ENCODE measurements at regions not wholly inside any gene's neighbourhood (a gene's known extent, or its start where the extent isn't known, plus 50 kb on each side); places are given as distances from the start of the nearest gene placed in this dataset.

DNA sequence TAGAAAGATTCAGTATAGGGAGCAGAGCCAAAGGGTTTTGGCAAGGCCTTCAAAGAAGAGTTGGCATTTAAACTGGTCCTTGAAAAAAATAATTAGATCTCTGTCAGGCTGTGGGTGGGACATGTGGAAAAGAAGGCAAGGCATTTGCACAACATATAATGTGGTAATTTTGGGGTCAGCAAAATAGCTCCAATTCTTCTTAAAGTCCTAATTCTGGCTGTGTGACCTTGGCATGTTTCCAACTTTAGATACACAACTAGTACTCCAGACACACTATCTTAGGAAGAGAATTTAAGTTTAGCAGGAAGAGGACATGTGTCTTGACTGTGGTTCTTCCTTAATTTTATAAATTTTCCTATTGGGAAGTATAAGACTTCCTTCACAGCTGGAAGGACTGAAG lies 206.3 kb downstream of the PCDH17 start:
- Histone ChIP-seq H3K9me3 (ENCODE audit: low read depth) (no peaks in the 10 kb centered on the region), H3K36me3 (replicated peaks; ENCODE audit: insufficient read depth, low read depth) (no peaks in the 10 kb centered on the region), H3K9me2 (replicated peaks; ENCODE audit: insufficient read depth) (no peaks in the 10 kb centered on the region), H3K79me2 (no peaks in the 10 kb centered on the region), H3K4me3 (no peak overlapping the region), H3K4me2 (no peak overlapping the region), H2AFZ (no peak overlapping the region), H3K27ac (no peak overlapping the region), H3K4me1 (ENCODE audit: insufficient read depth) (no peaks in the 10 kb centered on the region), H3K27me3 (no peaks in the 10 kb centered on the region), H4K20me1 (ENCODE audit: insufficient read depth, poor library complexity, severe bottlenecking) (no peaks in the 10 kb centered on the region)
- TF ChIP-seq EZH2 (IDR thresholded peaks at IDR 0.05; ENCODE audit: borderline replicate concordance) (no peak), EZH2phosphoT487 (IDR thresholded peaks at IDR 0.05; ENCODE audit: low read depth, severe bottlenecking, unreplicated experiment) (no peak)
- TF ChIP-seq, protein P1, sequence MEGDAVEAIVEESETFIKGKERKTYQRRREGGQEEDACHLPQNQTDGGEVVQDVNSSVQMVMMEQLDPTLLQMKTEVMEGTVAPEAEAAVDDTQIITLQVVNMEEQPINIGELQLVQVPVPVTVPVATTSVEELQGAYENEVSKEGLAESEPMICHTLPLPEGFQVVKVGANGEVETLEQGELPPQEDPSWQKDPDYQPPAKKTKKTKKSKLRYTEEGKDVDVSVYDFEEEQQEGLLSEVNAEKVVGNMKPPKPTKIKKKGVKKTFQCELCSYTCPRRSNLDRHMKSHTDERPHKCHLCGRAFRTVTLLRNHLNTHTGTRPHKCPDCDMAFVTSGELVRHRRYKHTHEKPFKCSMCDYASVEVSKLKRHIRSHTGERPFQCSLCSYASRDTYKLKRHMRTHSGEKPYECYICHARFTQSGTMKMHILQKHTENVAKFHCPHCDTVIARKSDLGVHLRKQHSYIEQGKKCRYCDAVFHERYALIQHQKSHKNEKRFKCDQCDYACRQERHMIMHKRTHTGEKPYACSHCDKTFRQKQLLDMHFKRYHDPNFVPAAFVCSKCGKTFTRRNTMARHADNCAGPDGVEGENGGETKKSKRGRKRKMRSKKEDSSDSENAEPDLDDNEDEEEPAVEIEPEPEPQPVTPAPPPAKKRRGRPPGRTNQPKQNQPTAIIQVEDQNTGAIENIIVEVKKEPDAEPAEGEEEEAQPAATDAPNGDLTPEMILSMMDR (IDR thresholded peaks at IDR 0.05; ENCODE audit: poor library complexity) = no peak
- DNase-seq (ENCODE audit: low spot score) = no peak

DNA sequence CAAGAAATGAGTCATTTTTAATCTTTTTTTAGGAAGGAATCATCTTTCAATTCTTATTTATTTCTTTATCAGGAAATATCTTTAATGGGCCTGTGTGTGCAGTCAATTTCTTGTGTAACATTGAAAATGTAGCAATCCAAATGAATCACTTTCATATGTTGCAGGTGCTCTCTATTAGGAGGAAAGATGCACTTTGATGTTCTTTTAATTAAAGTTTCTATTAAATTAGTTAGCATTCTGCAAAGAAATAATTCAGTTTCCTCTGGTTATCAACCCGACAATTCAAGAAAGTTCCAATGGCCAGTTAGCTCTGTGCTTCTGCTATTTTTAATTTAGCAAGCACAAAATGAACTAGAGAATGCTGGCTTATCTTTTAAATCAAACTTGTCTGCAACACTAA lies 212.0 kb downstream of the PCDH17 start:
- Histone ChIP-seq H3K4me2 (no peak overlapping the region), H3K36me3 (replicated peaks; ENCODE audit: insufficient read depth, low read depth) (no peaks in the 10 kb centered on the region), H3K27me3 (no peaks in the 10 kb centered on the region), H3K4me3 (no peak overlapping the region), H3K4me1 (ENCODE audit: insufficient read depth) (no peaks in the 10 kb centered on the region), H4K20me1 (ENCODE audit: insufficient read depth, poor library complexity, severe bottlenecking) (no peaks in the 10 kb centered on the region), H3K27ac (no peak overlapping the region), H3K9me3 (ENCODE audit: low read depth) (no peaks in the 10 kb centered on the region), H3K9me2 (replicated peaks; ENCODE audit: insufficient read depth) (peaks cover 4% of the 10 kb centered on the region), H2AFZ (no peak overlapping the region), H3K79me2 (no peaks in the 10 kb centered on the region)
- TF ChIP-seq, protein P1 (IDR thresholded peaks at IDR 0.05; ENCODE audit: poor library complexity) = no peak
- no peak for TF ChIP-seq EZH2phosphoT487 (IDR thresholded peaks at IDR 0.05; ENCODE audit: low read depth, severe bottlenecking, unreplicated experiment)
- WGBS (ENCODE audit: low lambda C conversion rate, missing lambda C conversion rate) = 90% methylated on average over 1 of the region's 1 CpG
- no peak for DNase-seq (ENCODE audit: low spot score)

DNA sequence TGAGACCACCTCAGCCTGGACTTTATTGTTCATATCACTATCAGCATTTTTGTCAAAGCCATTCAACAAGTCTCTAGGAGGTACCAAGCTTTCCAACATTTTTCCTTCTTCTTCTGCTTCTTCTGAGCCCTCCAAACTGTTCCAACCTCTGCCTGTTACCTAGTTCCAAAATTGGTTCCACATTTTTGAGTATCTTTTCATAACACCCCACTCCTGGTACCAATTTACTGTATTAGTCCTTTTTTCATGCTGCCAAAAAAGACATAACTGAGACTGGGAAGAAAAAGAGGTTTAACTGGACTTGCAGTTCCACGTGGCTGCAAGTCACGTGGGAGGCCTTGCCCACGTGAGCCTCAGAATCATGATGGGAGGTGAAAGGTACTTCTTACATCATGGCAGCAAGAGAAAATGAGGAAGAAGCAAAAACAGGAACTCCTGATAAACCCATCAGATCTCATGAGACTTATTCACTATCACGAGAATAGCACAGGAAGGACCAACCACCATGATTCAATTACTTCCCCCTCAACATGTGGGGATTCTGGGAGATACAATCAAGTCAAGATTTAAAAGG lies 215.1 kb downstream of the PCDH17 start:
- WGBS (ENCODE audit: low lambda C conversion rate, missing lambda C conversion rate) = 88% methylated on average over 4 of the region's 4 CpGs
- TF ChIP-seq EZH2phosphoT487 (IDR thresholded peaks at IDR 0.05; ENCODE audit: low read depth, severe bottlenecking, unreplicated experiment) (no peak), EZH2 (IDR thresholded peaks at IDR 0.05; ENCODE audit: borderline replicate concordance) (no peak)
- TF ChIP-seq, protein P1 (IDR thresholded peaks at IDR 0.05; ENCODE audit: poor library complexity) = no peak

DNA sequence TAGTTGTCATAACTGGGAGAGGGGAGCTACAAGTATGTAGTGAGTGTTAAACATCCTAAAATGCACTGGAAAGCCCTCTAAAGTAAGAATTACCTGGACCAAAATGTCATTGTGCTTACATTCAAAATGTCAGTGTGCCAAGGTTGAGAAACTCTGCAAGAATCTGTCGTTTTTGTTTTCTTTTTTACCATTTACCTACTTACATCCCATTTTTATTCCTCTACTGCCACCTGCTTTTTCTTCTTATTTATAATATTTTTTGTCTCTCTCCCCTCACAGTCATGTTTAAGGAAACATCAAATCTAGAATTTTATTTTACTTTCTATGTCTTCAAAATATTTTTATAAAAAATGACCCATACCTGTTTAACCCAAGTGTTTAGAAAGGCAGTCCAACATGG lies 226.4 kb downstream of the PCDH17 start:
- 56% methylated on average over 1 of the region's 1 CpG for WGBS (ENCODE audit: low lambda C conversion rate, missing lambda C conversion rate)
- H3K36me3 ChIP-seq (replicated peaks; ENCODE audit: insufficient read depth, low read depth) = no peaks in the 10 kb centered on the region
- peaks cover 9% of the 10 kb centered on the region for H3K4me1 ChIP-seq (ENCODE audit: insufficient read depth)
- H3K79me2 ChIP-seq = no peaks in the 10 kb centered on the region
- no peaks in the 10 kb centered on the region for H3K9me2 ChIP-seq (replicated peaks; ENCODE audit: insufficient read depth)
- H3K27ac ChIP-seq = no peak overlapping the region
- no peaks in the 10 kb centered on the region for H3K9me3 ChIP-seq (ENCODE audit: low read depth)
- TF ChIP-seq, protein P1 (IDR thresholded peaks at IDR 0.05; ENCODE audit: poor library complexity) = no peak
- no peak for TF ChIP-seq EZH2phosphoT487 (IDR thresholded peaks at IDR 0.05; ENCODE audit: low read depth, severe bottlenecking, unreplicated experiment)
- TF ChIP-seq EZH2 (IDR thresholded peaks at IDR 0.05; ENCODE audit: borderline replicate concordance) = no peak
- no peaks in the 10 kb centered on the region for H4K20me1 ChIP-seq (ENCODE audit: insufficient read depth, poor library complexity, severe bottlenecking)
- no peak overlapping the region for H2AFZ ChIP-seq
- no peak overlapping the region for H3K4me2 ChIP-seq
- no peak for DNase-seq (ENCODE audit: low spot score)
- H3K27me3 ChIP-seq = no peaks in the 10 kb centered on the region
- no peak overlapping the region for H3K4me3 ChIP-seq

More for the DNA sequence above, 215.1 kb downstream of the PCDH17 start:
- Histone ChIP-seq H3K79me2 (no peaks in the 10 kb centered on the region), H3K27me3 (no peaks in the 10 kb centered on the region), H3K4me3 (no peak overlapping the region), H4K20me1 (ENCODE audit: insufficient read depth, poor library complexity, severe bottlenecking) (no peaks in the 10 kb centered on the region), H3K4me2 (no peak overlapping the region), H3K9me2 (replicated peaks; ENCODE audit: insufficient read depth) (peaks cover 4% of the 10 kb centered on the region), H3K27ac (no peak overlapping the region), H2AFZ (no peak overlapping the region), H3K36me3 (replicated peaks; ENCODE audit: insufficient read depth, low read depth) (no peaks in the 10 kb centered on the region), H3K9me3 (ENCODE audit: low read depth) (no peaks in the 10 kb centered on the region), H3K4me1 (ENCODE audit: insufficient read depth) (no peaks in the 10 kb centered on the region)
- no peak for DNase-seq (ENCODE audit: low spot score)

Measured in hepatocyte (in vitro differentiated cells).